Breast epithelium (tissue), 4 donors: ENCODE measurements at regions not wholly inside any gene's neighbourhood (a gene's known extent, or its start where the extent isn't known, plus 50 kb on each side); places are given as distances from the start of the nearest gene placed in this dataset.

Experiments
- DNase-seq, 2 donors: peaks; one replicate each; pipeline ENCODE4 v3.0.0-alpha.2; 2019; ENCODE audit warnings: low spot score in 2 of 2
- H3K27ac ChIP-seq, 2 donors: fragments of 200-600 bp; sonication (generic) in 1 of 2; one replicate each; pipeline ENCODE4 v1.5.1; 2016 to 2019; ENCODE audit warnings: mild to moderate bottlenecking in 1 of 2
- H3K27me3 ChIP-seq, 2 donors: fragments of 200-600 bp; sonication (generic) in 1 of 2; one replicate each; pipeline versions ENCODE4 v1.5.1 to v1.6.0; 2017 to 2019; ENCODE audit warnings: control low read depth in 1 of 2, mild to moderate bottlenecking in 1 of 2
- H3K36me3 ChIP-seq: fragments of 200-600 bp; one replicate; pipeline ENCODE4 v1.5.1; 2019
- H3K4me1 ChIP-seq, 2 donors: fragments of 200-600 bp; sonication (generic); one replicate each; pipeline ENCODE4 v1.5.1; 2016 to 2019; ENCODE audit warnings: control low read depth in 1 of 2
- H3K4me3 ChIP-seq, 3 donors: fragments of 200-600 bp; sonication (generic); 1 replicate in 2 of 3; 2 replicates in 1 of 3; pipeline ENCODE4 v1.5.1; 2016 to 2019; ENCODE audit warnings: mild to moderate bottlenecking in 3 of 3, moderate library complexity in 2 of 3
- H3K9me3 ChIP-seq, 2 donors: fragments of 200-600 bp; sonication (generic) in 1 of 2; one replicate each; pipeline ENCODE4 v1.5.1; 2016 to 2019; ENCODE audit warnings: control low read depth in 1 of 2
- CTCF ChIP-seq, 3 donors: fragments of 450-650 bp; IDR thresholded peaks; one replicate each; pipeline ENCODE4 v1.5.1; 2016 to 2017; ENCODE audit warnings: antibody characterized with exemption in 3 of 3, mild to moderate bottlenecking in 3 of 3, moderate library complexity in 3 of 3
- POLR2A ChIP-seq: fragments of 450-650 bp; IDR thresholded peaks from one replicate; pipeline ENCODE4 v1.6.1; 2016; ENCODE audit warnings: antibody characterized with exemption, mild to moderate bottlenecking, moderate library complexity
- POLR2AphosphoS5 ChIP-seq, 3 donors: sonication (generic); formaldehyde crosslinking; IDR thresholded peaks; one replicate each; pipeline ENCODE4 v1.6.1; 2017; ENCODE audit warnings: antibody characterized with exemption in 3 of 3
- intact Hi-C: fragments of 100-400 bp; cut with DNase I; formaldehyde crosslinking; loops from one replicate; pipeline ENCODE4 v1.15.1; 2023; ENCODE audit warnings: low total_unique reads

DNA sequence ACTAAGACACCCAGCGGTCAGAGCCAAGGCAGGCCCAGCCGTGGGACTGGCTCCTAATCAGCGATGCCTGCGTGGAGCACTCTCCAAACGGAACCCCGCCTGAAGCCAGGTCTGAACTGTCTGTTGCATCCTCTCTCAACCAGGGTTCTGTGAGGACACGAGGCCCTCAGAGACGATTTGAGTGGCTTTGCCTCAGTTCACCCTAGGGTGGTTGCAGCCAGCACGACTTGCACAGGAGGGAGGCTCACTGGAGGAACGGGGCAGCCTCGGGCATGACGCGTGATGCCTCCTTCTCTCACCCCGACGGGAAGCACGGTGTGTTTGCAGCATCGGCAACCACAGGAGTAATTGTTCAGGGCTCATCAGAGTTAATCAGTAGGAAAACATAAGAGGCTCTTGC is 336.4 kb downstream of the EIPR1 start:
- intact Hi-C loops = no loop called here
- H3K27me3 ChIP-seq = peaks cover 0 to 6% of the 10 kb centered on the region in 2 donors
- H3K4me3 ChIP-seq = no peak overlapping the region
- H3K4me1 ChIP-seq = no peaks in the 10 kb centered on the region
- H3K36me3 ChIP-seq = no peaks in the 10 kb centered on the region
- DNase-seq = no peak
- H3K27ac ChIP-seq = no peak overlapping the region
- TF ChIP-seq POLR2A (no peak), CTCF (IDR thresholded peaks at IDR 0.05) (no peak), POLR2AphosphoS5 (IDR thresholded peaks at IDR 0.05) (no peak)
- H3K9me3 ChIP-seq = no peaks in the 10 kb centered on the region

GRCh38 chr2:3040496-3041140 is 337.0 kb downstream of the EIPR1 start:
- no peak for DNase-seq
- intact Hi-C loops = no loop called here
- peaks cover 0 to 6% of the 10 kb centered on the region in 2 donors for H3K27me3 ChIP-seq

DNA sequence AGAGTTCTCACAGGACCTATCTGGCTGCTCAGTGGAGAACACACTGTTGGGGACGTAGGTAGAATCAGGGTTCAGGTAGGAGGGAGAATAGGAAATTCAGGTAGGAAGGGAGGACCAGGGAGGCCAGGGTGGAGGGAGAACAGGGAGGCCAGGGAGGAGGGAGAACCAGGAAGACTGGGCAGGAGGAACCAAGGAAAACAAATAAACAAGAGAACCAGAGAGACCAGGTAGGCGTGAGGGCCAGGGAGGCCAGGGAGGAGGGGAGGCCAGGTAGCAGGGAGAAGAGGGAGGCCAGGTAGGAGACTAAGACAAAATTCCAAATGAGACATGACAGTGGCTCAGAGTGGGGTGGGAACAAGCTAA is 337.6 kb downstream of the EIPR1 start:
- Histone ChIP-seq H3K9me3 (no peaks in the 10 kb centered on the region), H3K27ac (no peak overlapping the region), H3K36me3 (no peaks in the 10 kb centered on the region), H3K4me3 (no peak overlapping the region), H3K27me3 (peaks cover 0 to 6% of the 10 kb centered on the region in 2 donors), H3K4me1 (no peaks in the 10 kb centered on the region)
- no peak for TF ChIP-seq POLR2A
- no peak for TF ChIP-seq POLR2AphosphoS5 (IDR thresholded peaks at IDR 0.05)
- no peak for TF ChIP-seq CTCF (IDR thresholded peaks at IDR 0.05)
- DNase-seq = no peak
- intact Hi-C loops = no loop called here

More at GRCh38 chr2:3040496-3041140, 337.0 kb downstream of the EIPR1 start:
- TF ChIP-seq CTCF (IDR thresholded peaks at IDR 0.05) (no peak), POLR2AphosphoS5 (IDR thresholded peaks at IDR 0.05) (no peak), POLR2A (no peak)
- H3K27ac ChIP-seq = no peak overlapping the region
- H3K4me3 ChIP-seq = no peak overlapping the region
- no peaks in the 10 kb centered on the region for H3K4me1 ChIP-seq
- H3K36me3 ChIP-seq = no peaks in the 10 kb centered on the region
- no peaks in the 10 kb centered on the region for H3K9me3 ChIP-seq

GRCh38 chr2:3039188-3040065 is 338.2 kb downstream of the EIPR1 start:
- no peak overlapping the region for H3K27ac ChIP-seq
- no peaks in the 10 kb centered on the region for H3K36me3 ChIP-seq
- intact Hi-C loops = no loop called here
- no peak for DNase-seq
- no peak for TF ChIP-seq CTCF (IDR thresholded peaks at IDR 0.05)
- no peaks in the 10 kb centered on the region for H3K9me3 ChIP-seq
- H3K27me3 ChIP-seq = peaks cover 0 to 6% of the 10 kb centered on the region in 2 donors
- no peaks in the 10 kb centered on the region for H3K4me1 ChIP-seq
- no peak overlapping the region for H3K4me3 ChIP-seq

GRCh38 chr2:3038636-3039035 is 339.0 kb downstream of the EIPR1 start:
- no peak for DNase-seq
- no peak overlapping the region for H3K27ac ChIP-seq
- H3K9me3 ChIP-seq = no peaks in the 10 kb centered on the region
- no peaks in the 10 kb centered on the region for H3K36me3 ChIP-seq
- peaks cover 0 to 6% of the 10 kb centered on the region in 2 donors for H3K27me3 ChIP-seq
- TF ChIP-seq POLR2A (no peak), CTCF (IDR thresholded peaks at IDR 0.05) (no peak), POLR2AphosphoS5 (IDR thresholded peaks at IDR 0.05) (no peak)
- H3K4me1 ChIP-seq = no peaks in the 10 kb centered on the region
- intact Hi-C loops = no loop called here
- H3K4me3 ChIP-seq = no peak overlapping the region
